GM12873 (cell line): ENCODE measurements at regions not wholly inside any gene's neighbourhood (a gene's known extent, or its start where the extent isn't known, plus 50 kb on each side); places are given as distances from the start of the nearest gene placed in this dataset.

Experiments used
- CTCF ChIP-seq: IDR thresholded peaks from 2 replicates; pipeline ENCODE4 v1.5.1; 2012; ENCODE audit warnings: low read depth, mild to moderate bottlenecking, moderate library complexity, low read length, control low read depth; ENCODE audit not compliant: insufficient read depth; ENCODE audit errors: missing control alignments

- no peak for TF ChIP-seq CTCF
These were observed 89.0 kb upstream of the SLC7A1 start for GRCh38 chr13:29684441-29684840.

- no peak for TF ChIP-seq CTCF
These were observed 87.6 kb upstream of the SLC7A1 start for GRCh38 chr13:29683041-29683440.

- TF ChIP-seq CTCF, result no peak
These were observed 86.4 kb upstream of the SLC7A1 start for GRCh38 chr13:29681864-29682263.

- TF ChIP-seq CTCF, result no peak
These were observed 84.0 kb upstream of the SLC7A1 start for GRCh38 chr13:29679396-29680053.

- no peak for TF ChIP-seq CTCF
These were observed 82.1 kb upstream of the SLC7A1 start for GRCh38 chr13:29677627-29678026.

GRCh38 chr13:29676941-29677452 is 81.5 kb upstream of the SLC7A1 start:
- no peak for TF ChIP-seq CTCF

- TF ChIP-seq CTCF, result no peak
These were observed 81.0 kb upstream of the SLC7A1 start for GRCh38 chr13:29676535-29676934.
